ENCODE measurements at regions not wholly inside any gene's neighbourhood (a gene's known extent, or its start where the extent isn't known, plus 50 kb on each side); places are given as distances from the start of the nearest gene placed in this dataset.
"Not testable (repeated sequence)": the region's sequence is repeated elsewhere in the genome, so short reads cannot be mapped to it uniquely, and the experiment has no call there.

DNA sequence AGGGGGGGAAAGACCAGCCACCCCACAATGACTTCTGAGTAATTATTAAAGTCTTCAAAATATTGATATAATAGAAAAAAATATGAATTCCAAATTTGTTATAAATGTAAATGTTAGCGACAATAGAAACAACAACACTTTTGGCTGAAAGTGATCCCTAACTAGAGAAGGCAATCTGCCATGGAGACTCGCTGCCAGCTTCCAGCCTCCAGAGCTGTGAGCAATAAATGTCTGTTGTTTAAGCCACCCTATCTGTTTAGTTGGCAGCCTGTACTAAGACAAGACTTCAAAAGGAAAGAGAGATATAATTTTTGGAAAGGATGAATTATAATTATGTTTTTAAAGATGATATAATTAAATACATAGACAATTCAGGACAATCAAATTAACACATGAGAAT lies 130.8 kb upstream of the HSFY2 start:
- no peak for DNase-seq

DNA sequence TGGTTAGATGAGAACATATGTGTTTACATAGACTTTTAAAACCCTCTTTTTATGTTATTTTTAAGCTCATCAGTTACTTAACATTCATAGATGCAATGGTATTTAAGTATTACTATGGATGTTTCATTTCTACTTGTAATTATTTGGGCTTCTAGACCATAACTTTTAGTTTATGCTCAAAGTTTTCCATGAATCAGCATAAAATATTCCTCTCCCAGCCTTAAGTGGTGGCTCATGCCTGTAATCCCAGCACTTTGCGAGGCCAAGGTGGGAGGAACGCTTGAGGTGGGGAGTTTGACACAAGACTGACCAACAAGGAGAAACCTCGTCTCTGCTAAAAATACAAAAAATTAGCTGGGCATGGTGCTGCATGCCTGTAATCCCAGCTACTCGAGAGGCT lies 118.5 kb upstream of the HSFY2 start:
- DNase-seq = no peak

DNA sequence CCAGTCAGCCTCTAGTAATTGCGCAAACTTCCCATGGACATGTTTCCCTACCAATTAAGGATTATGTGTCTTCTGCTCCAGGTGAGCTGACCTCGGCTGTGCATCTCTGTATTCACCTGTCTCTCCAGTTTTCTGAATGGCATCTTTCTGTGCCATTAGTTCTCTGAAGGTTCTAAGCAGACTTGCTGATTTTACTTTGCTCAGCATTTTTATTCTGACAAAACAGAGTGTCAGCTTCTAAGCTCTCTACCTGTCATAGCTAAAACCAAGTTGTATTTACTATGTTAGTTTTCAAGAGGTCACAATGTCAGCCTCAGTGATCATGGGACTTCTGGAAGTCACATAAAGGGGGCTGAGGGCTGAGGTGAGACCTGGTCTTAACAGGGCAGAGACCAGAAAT lies 116.0 kb upstream of the HSFY2 start:
- DNase-seq = no peak

GRCh38 chrY:18884748-18885147 lies 111.2 kb upstream of the HSFY2 start:
- no peak for DNase-seq

DNA sequence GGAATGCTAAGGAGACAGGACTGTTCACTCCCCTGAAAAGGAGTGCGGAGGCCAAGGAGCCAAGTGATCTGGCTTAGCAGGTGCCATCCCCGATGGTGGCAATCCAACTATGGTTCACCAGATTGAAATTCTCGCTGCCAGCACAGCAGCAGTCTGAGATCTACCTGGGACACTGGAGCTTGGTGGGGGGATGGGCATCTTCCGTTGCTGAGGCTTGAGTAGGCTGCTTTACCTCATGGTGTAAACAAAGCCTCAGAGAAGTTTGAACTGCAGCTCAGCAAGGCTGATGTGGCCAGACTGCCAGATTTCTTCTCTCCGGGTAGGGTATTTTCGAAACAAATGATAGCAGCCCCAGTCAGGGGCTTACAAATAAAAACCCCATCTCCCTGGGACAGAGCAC lies 95.6 kb upstream of the HSFY2 start:
- DNase-seq = not testable (repeated sequence)

- not testable (repeated sequence) for DNase-seq
Observed at GRCh38 chrY:18866887-18867551, 93.5 kb upstream of the HSFY2 start.

DNA sequence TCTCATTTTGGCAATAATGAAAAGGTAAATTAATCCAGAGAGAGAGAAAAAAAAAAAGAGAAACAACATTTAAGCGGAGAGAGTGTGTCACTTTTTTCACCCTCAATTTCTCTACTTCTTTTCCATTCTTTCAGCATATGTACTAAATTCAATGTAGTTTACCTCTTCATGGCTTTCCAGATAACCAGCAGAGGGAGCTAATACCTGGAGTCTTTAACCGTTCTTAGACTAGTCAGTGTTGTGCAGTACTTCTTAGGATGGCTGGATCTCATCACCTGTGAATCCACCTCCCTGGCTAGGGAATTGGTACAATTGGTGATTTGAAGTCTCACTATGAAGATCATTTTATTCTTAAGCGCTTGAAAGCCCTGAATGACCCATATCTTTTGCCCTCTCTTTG lies 87.3 kb upstream of the HSFY2 start:
- DNase-seq = not testable (repeated sequence)

DNA sequence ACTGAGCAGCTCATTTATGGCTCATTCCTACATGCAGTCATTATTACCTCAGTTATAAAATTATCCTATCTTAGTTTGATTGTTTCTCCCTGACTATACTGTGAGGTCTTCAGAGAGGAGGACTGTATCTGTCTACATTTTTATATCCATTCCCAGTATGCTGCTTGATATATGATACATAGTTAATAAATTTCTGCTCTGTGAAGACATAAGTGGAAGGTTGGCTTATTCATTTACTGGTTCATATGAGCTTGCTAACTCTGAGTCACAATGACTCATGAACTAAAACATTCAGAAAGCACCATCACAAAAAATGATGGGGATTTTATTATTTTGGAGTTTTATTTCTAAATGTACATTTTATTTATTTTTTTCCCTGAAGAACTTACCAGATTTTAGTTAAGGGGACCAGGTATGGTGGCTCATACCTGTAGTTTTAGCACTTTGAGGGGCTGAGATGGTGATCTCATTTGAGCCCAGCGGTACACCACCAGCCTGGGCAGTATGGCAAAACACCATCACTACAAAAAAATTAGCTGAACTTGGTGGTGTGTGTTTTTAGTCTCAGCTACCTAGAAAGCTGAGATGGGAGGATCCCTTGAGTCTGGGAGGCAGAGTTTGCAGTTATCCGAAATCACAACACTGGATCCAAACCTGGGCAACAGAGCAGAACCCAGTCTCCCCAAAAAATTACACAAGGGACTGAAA lies 85.1 kb upstream of the HSFY2 start:
- DNase-seq = not testable (repeated sequence)

GRCh38 chrY:18855184-18855583 lies 81.6 kb upstream of the HSFY2 start:
- not testable (repeated sequence) for DNase-seq

GRCh38 chrY:18853323-18853722 lies 79.8 kb upstream of the HSFY2 start:
- not testable (repeated sequence) for DNase-seq

- not testable (repeated sequence) for DNase-seq
Observed at GRCh38 chrY:18836643-18837042, 63.1 kb upstream of the HSFY2 start.

Measured in cortex of kidney (tissue), 1 donor.